Spinal cord (tissue), 9 donors: ENCODE measurements at regions not wholly inside any gene's neighbourhood (a gene's known extent, or its start where the extent isn't known, plus 50 kb on each side); places are given as distances from the start of the nearest gene placed in this dataset.

Experiments used
- DNase-seq, 6 donors: peaks; one replicate each; pipeline versions ENCODE4 v3.0.0 to v3.0.0-alpha.2; 2013 to 2015; ENCODE audit warnings: low spot score in 6 of 6, low read depth in 4 of 6
- H3K27ac ChIP-seq: one replicate; pipeline ENCODE4 v1.5.1; 2013; ENCODE audit warnings: low read depth, low read length, control low read depth
- H3K27me3 ChIP-seq: one replicate; pipeline ENCODE4 v1.6.1; 2013; ENCODE audit warnings: low read length; ENCODE audit not compliant: control insufficient read depth, insufficient read depth
- H3K36me3 ChIP-seq: one replicate; pipeline ENCODE4 v1.6.1; 2013; ENCODE audit warnings: low read length; ENCODE audit not compliant: control insufficient read depth, insufficient read depth
- H3K4me1 ChIP-seq: one replicate; pipeline ENCODE4 v1.6.1; 2013; ENCODE audit warnings: low read length; ENCODE audit not compliant: control insufficient read depth, insufficient read depth
- H3K4me3 ChIP-seq: one replicate; pipeline ENCODE4 v1.5.1; 2013; ENCODE audit warnings: low read depth, low read length, control low read depth
- H3K9me3 ChIP-seq: one replicate; pipeline ENCODE4 v1.6.1; 2013; ENCODE audit warnings: low read length; ENCODE audit not compliant: control insufficient read depth, insufficient read depth
- WGBS: methylation state at CpG from one replicate; pipeline ENCODE4 v1.1.5; 2013; ENCODE audit warnings: missing lambda C conversion rate; ENCODE audit not compliant: insufficient coverage; 5-methylcytosine and 5-hydroxymethylcytosine counted together
- donor health status: healthy.

DNA sequence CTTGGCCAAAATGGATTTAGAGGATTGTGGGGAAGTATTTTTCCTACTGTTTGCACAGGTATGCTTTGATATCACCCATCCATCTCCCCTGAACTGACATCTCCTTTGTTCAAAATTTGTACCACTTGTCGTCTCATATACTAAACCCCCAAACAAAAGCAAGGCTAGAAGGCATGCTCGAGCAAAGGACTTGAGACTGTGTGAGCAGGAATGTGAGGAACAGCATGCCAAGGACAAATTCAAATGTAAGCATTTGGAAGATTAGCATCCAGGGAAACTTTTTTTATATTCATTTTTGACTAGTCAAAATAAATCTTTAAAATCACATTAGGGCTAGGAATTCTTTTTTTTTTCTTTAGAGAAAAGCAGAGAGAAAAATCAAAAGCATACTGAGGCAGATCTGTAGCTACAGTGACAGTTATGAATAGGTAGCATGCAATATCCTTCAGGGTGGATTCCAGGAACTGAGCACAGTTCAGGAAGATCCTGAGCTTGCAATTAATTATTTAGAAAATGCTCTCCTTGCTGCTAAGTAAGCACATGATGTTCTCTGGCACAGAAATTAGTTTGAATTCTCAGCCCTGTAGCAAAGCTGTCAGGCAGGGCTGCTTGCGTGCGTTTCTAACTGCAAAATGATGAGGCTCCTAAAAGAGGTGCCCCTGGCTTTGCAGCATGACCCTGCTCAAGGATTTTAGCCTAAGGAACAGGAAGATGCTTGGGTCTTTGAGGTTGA lies 327.7 kb downstream of the LRIG3 start:
- H3K27me3 ChIP-seq, result no peaks in the 10 kb centered on the region
- WGBS, result 42% methylated on average over 2 of the region's 4 CpGs
- H3K4me3 ChIP-seq, result no peak overlapping the region
- no peaks in the 10 kb centered on the region for H3K36me3 ChIP-seq
- no peaks in the 10 kb centered on the region for H3K9me3 ChIP-seq
- H3K27ac ChIP-seq, result no peak overlapping the region
- H3K4me1 ChIP-seq, result peaks cover 5% of the 10 kb centered on the region
- peak in 3 of 6 donors; percentile 12 to 63 (median 49) for DNase-seq

DNA sequence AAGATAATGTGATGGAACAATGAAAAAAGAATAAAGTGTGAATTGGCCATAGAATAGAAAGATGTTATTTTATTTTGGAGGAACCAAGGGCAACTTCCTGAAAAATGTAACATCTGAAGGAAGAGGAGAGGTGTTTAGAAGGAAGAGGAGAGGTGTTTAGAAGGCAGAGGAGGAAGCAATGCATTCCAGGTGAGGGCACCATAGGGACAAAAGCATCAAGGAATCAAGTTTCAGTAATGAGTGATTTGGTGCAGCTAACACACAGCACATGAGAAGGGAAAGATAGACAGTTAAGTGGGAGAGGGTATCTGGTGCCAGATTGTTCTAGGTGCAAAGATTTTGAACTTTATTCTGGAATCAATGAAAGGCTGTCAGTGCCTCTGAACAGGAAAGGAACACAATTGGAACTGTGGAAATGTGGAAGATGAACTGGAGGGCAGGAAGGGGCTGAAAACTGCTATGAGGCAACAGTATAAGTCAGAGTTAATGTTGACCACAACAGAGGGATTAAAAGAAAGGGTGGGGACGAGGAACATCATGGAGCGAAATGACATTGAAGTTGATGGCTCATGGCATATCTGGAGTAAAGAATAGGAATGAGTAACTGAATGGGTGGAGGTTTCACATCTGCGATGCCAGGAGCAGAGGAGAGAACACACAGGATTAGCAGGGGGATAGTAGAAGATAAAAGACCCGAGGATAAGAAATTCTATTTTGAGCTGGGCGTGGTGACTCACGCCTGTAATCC lies 326.6 kb downstream of the LRIG3 start:
- no peak overlapping the region for H3K4me3 ChIP-seq
- 98% methylated on average over 4 of the region's 6 CpGs for WGBS
- DNase-seq, result no peak
- H3K27ac ChIP-seq, result no peak overlapping the region
- no peaks in the 10 kb centered on the region for H3K9me3 ChIP-seq
- no peaks in the 10 kb centered on the region for H3K27me3 ChIP-seq
- peaks cover 5% of the 10 kb centered on the region for H3K4me1 ChIP-seq
- H3K36me3 ChIP-seq, result no peaks in the 10 kb centered on the region

GRCh38 chr12:58596381-58596780 lies 323.9 kb downstream of the LRIG3 start:
- Histone ChIP-seq H3K27me3 (no peaks in the 10 kb centered on the region), H3K36me3 (no peaks in the 10 kb centered on the region), H3K4me3 (no peak overlapping the region), H3K4me1 (peaks cover 5% of the 10 kb centered on the region), H3K27ac (no peak overlapping the region), H3K9me3 (no peaks in the 10 kb centered on the region)
- WGBS, result 86% methylated on average over 2 of the region's 5 CpGs
- DNase-seq, result no peak

GRCh38 chr12:58601529-58601928 lies 318.8 kb downstream of the LRIG3 start:
- H3K4me1 ChIP-seq, result no peaks in the 10 kb centered on the region
- no peaks in the 10 kb centered on the region for H3K9me3 ChIP-seq
- no peaks in the 10 kb centered on the region for H3K27me3 ChIP-seq
- no peak overlapping the region for H3K4me3 ChIP-seq
- no CpG with 5 or more reads among the region's 1 CpG for WGBS
- H3K27ac ChIP-seq, result no peak overlapping the region
- H3K36me3 ChIP-seq, result no peaks in the 10 kb centered on the region
- DNase-seq, result peak in 2 of 6 donors; percentile 7 to 17

- H3K27me3 ChIP-seq, result no peaks in the 10 kb centered on the region
- H3K27ac ChIP-seq, result no peak overlapping the region
- no peaks in the 10 kb centered on the region for H3K36me3 ChIP-seq
- no peaks in the 10 kb centered on the region for H3K9me3 ChIP-seq
- no peak for DNase-seq
- H3K4me3 ChIP-seq, result no peak overlapping the region
- 95% methylated on average over 5 of the region's 6 CpGs for WGBS
- H3K4me1 ChIP-seq, result no peaks in the 10 kb centered on the region
These were observed 318.1 kb downstream of the LRIG3 start for GRCh38 chr12:58602179-58602578.

GRCh38 chr12:58602736-58603135 lies 317.6 kb downstream of the LRIG3 start:
- Histone ChIP-seq H3K4me1 (no peaks in the 10 kb centered on the region), H3K27me3 (no peaks in the 10 kb centered on the region), H3K36me3 (no peaks in the 10 kb centered on the region), H3K27ac (no peak overlapping the region), H3K4me3 (no peak overlapping the region), H3K9me3 (no peaks in the 10 kb centered on the region)
- DNase-seq, result no peak
- WGBS, result no CpG with 5 or more reads among the region's 1 CpG

DNA sequence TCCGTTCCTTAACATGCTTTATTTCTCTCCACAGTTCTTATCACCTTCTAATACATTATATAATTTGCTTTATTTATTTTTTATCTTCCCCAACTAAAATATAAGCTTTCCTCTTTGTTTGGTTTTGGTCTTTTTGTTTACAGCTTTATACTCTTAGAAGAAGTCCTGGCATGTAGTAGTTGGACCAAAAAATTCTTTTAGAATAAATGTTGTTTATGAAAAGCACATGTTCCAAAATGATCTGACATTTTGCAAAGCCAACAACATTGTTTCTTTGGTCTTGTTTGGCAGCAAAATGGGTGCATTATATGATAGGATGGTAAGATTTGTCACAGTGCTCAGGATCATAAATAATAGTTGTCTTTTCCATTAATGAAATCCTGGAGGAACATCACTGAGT lies 312.5 kb downstream of the LRIG3 start:
- Histone ChIP-seq H3K9me3 (no peaks in the 10 kb centered on the region), H3K4me1 (no peaks in the 10 kb centered on the region), H3K27me3 (no peaks in the 10 kb centered on the region), H3K4me3 (no peak overlapping the region), H3K27ac (no peak overlapping the region), H3K36me3 (no peaks in the 10 kb centered on the region)
- WGBS, result no CpG with 5 or more reads among the region's 1 CpG
- DNase-seq, result no peak

- DNase-seq, result no peak
- Histone ChIP-seq H3K9me3 (no peaks in the 10 kb centered on the region), H3K27ac (no peak overlapping the region), H3K4me1 (no peaks in the 10 kb centered on the region), H3K4me3 (no peak overlapping the region), H3K36me3 (no peaks in the 10 kb centered on the region), H3K27me3 (no peaks in the 10 kb centered on the region)
- WGBS, result no CpG with 5 or more reads among the region's 1 CpG
These were observed 311.6 kb downstream of the LRIG3 start for GRCh38 chr12:58608711-58609110.

DNA sequence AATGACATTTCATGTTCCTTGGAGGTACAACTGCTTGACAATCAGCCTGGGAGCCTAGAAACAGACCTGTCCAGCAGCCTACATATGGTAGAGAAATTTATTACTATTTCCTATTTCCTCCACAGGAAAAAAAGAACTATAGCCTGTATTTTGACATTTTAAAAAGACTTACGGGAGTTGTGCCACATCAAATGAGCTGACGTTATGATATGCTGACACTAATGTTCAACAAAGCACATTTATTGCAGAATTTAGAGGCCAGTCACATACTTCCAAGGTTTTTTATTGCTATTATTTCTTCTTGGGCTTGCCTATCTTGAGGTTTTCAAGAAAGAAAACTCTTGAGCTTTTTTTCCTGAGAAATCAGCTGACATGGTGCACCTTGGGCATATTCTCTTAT lies 305.3 kb downstream of the LRIG3 start:
- Histone ChIP-seq H3K4me1 (no peaks in the 10 kb centered on the region), H3K27me3 (no peaks in the 10 kb centered on the region), H3K9me3 (no peaks in the 10 kb centered on the region), H3K27ac (no peak overlapping the region), H3K4me3 (no peak overlapping the region), H3K36me3 (no peaks in the 10 kb centered on the region)
- 67% methylated on average over 1 of the region's 2 CpGs for WGBS
- DNase-seq, result peak in 1 of 6 donors; percentile 64

- Histone ChIP-seq H3K36me3 (no peaks in the 10 kb centered on the region), H3K4me1 (no peaks in the 10 kb centered on the region), H3K4me3 (no peak overlapping the region), H3K27me3 (no peaks in the 10 kb centered on the region), H3K9me3 (no peaks in the 10 kb centered on the region), H3K27ac (no peak overlapping the region)
- no peak for DNase-seq
These were observed 304.7 kb downstream of the LRIG3 start for GRCh38 chr12:58615576-58615975.
